Cardiac muscle cell (in vitro differentiated cells and primary cell): ENCODE measurements at regions not wholly inside any gene's neighbourhood (a gene's known extent, or its start where the extent isn't known, plus 50 kb on each side); places are given as distances from the start of the nearest gene placed in this dataset.

Source experiments
- DNase-seq, 2 donors: peaks; one replicate each; pipeline versions ENCODE4 v3.0.0 to v3.0.0-alpha.2; 2010 to 2017; ENCODE audit warnings: low read depth in 1 of 2, low spot score in 1 of 2
- H3K27ac ChIP-seq: fragments of 200-600 bp; sonication (generic); 2 replicates; pipeline ENCODE4 v1.5.1; 2016
- H3K27me3 ChIP-seq: fragments of 200-600 bp; sonication (generic); 2 replicates; pipeline ENCODE4 v1.6.0; 2016; ENCODE audit warnings: control low read depth
- H3K36me3 ChIP-seq: fragments of 200-600 bp; sonication (generic); 2 replicates; pipeline ENCODE4 v1.5.1; 2016; ENCODE audit warnings: control low read depth
- H3K4me1 ChIP-seq: fragments of 200-600 bp; sonication (generic); 2 replicates; pipeline ENCODE4 v1.8.1; 2017; ENCODE audit warnings: low read depth, mild to moderate bottlenecking, mixed run types
- H3K4me3 ChIP-seq: fragments of 200-600 bp; sonication (generic); 2 replicates; pipeline ENCODE4 v1.5.1; 2016; ENCODE audit warnings: mild to moderate bottlenecking
- H3K9me3 ChIP-seq: fragments of 200-600 bp; sonication (generic); 2 replicates; pipeline ENCODE4 v1.5.1; 2017; ENCODE audit warnings: low read depth, mild to moderate bottlenecking, control low read depth
- TF ChIP-seq, protein P1 (sequence below): IDR thresholded peaks from 2 replicates; pipeline ENCODE4 v1.5.1; 2012; ENCODE audit warnings: low read depth, mild to moderate bottlenecking, low read length

GRCh38 chr7:116426428-116427156 is 72.9 kb upstream of the CAV2 start:
- DNase-seq: peak in 1 of 2 donors; percentile 83
- H3K4me3 ChIP-seq: no peak overlapping the region
- H3K27ac ChIP-seq: no peak overlapping the region
- TF ChIP-seq, protein P1, sequence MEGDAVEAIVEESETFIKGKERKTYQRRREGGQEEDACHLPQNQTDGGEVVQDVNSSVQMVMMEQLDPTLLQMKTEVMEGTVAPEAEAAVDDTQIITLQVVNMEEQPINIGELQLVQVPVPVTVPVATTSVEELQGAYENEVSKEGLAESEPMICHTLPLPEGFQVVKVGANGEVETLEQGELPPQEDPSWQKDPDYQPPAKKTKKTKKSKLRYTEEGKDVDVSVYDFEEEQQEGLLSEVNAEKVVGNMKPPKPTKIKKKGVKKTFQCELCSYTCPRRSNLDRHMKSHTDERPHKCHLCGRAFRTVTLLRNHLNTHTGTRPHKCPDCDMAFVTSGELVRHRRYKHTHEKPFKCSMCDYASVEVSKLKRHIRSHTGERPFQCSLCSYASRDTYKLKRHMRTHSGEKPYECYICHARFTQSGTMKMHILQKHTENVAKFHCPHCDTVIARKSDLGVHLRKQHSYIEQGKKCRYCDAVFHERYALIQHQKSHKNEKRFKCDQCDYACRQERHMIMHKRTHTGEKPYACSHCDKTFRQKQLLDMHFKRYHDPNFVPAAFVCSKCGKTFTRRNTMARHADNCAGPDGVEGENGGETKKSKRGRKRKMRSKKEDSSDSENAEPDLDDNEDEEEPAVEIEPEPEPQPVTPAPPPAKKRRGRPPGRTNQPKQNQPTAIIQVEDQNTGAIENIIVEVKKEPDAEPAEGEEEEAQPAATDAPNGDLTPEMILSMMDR: no peak
- no peaks in the 10 kb centered on the region for H3K27me3 ChIP-seq
- H3K9me3 ChIP-seq: no peaks in the 10 kb centered on the region
- no peaks in the 10 kb centered on the region for H3K36me3 ChIP-seq
- no peaks in the 10 kb centered on the region for H3K4me1 ChIP-seq

GRCh38 chr7:116429986-116430619 is 69.4 kb upstream of the CAV2 start:
- no peak for DNase-seq
- TF ChIP-seq, protein P1: no peak
- Histone ChIP-seq H3K9me3 (no peaks in the 10 kb centered on the region), H3K4me1 (no peaks in the 10 kb centered on the region), H3K4me3 (no peak overlapping the region), H3K27me3 (no peaks in the 10 kb centered on the region), H3K27ac (no peak overlapping the region), H3K36me3 (no peaks in the 10 kb centered on the region)

GRCh38 chr7:116431787-116432526 is 67.6 kb upstream of the CAV2 start:
- H3K9me3 ChIP-seq: no peaks in the 10 kb centered on the region
- no peaks in the 10 kb centered on the region for H3K4me1 ChIP-seq
- H3K27ac ChIP-seq: no peak overlapping the region
- no peak overlapping the region for H3K4me3 ChIP-seq
- H3K36me3 ChIP-seq: no peaks in the 10 kb centered on the region
- no peaks in the 10 kb centered on the region for H3K27me3 ChIP-seq
- TF ChIP-seq, protein P1: no peak
- DNase-seq: no peak

DNA sequence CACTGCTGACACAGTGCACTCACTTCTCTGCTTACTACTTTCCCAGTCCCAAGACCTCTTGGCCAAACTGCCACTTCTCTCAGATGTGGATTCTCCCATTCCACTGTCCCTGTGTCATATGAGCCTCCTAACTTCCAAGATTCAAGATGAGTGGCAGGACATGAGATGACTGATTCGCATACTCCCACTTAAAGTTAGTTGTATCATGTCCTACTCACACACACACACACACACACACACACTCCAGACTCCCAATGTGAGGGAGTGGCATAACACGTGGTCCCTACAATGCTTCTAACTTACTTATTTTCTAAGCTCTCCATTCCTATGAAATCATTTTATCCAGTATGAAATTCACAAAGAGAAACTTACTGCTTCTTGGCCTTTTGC is 67.0 kb upstream of the CAV2 start:
- H3K27me3 ChIP-seq: no peaks in the 10 kb centered on the region
- no peak overlapping the region for H3K4me3 ChIP-seq
- H3K36me3 ChIP-seq: no peaks in the 10 kb centered on the region
- TF ChIP-seq, protein P1: no peak
- no peaks in the 10 kb centered on the region for H3K9me3 ChIP-seq
- no peaks in the 10 kb centered on the region for H3K4me1 ChIP-seq
- H3K27ac ChIP-seq: no peak overlapping the region
- DNase-seq: no peak

GRCh38 chr7:116433246-116433645 is 66.3 kb upstream of the CAV2 start:
- H3K4me1 ChIP-seq: no peaks in the 10 kb centered on the region
- DNase-seq: no peak
- no peaks in the 10 kb centered on the region for H3K36me3 ChIP-seq
- H3K27ac ChIP-seq: no peak overlapping the region
- no peaks in the 10 kb centered on the region for H3K27me3 ChIP-seq
- no peaks in the 10 kb centered on the region for H3K9me3 ChIP-seq
- TF ChIP-seq, protein P1: no peak
- H3K4me3 ChIP-seq: no peak overlapping the region
